ENCODE measurements at regions not wholly inside any gene's neighbourhood (a gene's known extent, or its start where the extent isn't known, plus 50 kb on each side); places are given as distances from the start of the nearest gene placed in this dataset.

DNA sequence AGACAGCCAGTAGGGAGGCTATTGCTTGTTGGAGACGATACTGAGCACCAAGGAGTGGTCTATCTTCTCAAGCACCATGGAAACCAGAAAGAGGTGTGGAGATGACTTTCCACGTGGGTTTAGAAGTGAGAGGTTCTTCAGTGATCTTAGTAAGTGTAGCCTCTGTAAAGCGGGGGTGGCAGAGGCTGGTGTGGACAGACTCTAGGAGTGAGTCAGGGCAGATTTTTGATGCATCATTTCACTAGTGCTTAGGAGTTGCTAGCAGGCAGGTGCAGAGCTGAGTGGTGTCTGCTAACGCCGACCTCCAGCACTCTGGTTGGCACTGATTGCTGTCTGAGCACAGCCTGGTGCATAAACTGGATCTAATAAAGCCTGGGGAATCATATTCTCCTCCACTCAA is 78.4 kb upstream of the ADO start:
- peaks cover 0 to 3% (median 2%) of the 10 kb centered on the region in 3 donors for H3K27me3 ChIP-seq (ENCODE audit: control insufficient read depth in 3 of 3, insufficient read depth in 3 of 3, low read length in 3 of 3)
- H3K27ac ChIP-seq (ENCODE audit: low read depth, low read length) = no peak overlapping the region
- no peak overlapping the region for H3K9ac ChIP-seq (ENCODE audit: low read depth in 1 of 3, low read length in 3 of 3)
- no peak overlapping the region for H3K4me3 ChIP-seq (ENCODE audit: low read length in 3 of 3)
- no peaks in the 10 kb centered on the region for H3K9me3 ChIP-seq (ENCODE audit: control insufficient read depth in 3 of 3, low read length in 3 of 3)
- no peaks in the 10 kb centered on the region for H3K36me3 ChIP-seq (ENCODE audit: control insufficient read depth in 3 of 3, insufficient read depth in 3 of 3, low read length in 3 of 3)
- peaks cover 0 to 2% (median 0%) of the 10 kb centered on the region in 3 donors for H3K4me1 ChIP-seq (ENCODE audit: control insufficient read depth in 3 of 3, insufficient read depth in 3 of 3, low read length in 3 of 3)

DNA sequence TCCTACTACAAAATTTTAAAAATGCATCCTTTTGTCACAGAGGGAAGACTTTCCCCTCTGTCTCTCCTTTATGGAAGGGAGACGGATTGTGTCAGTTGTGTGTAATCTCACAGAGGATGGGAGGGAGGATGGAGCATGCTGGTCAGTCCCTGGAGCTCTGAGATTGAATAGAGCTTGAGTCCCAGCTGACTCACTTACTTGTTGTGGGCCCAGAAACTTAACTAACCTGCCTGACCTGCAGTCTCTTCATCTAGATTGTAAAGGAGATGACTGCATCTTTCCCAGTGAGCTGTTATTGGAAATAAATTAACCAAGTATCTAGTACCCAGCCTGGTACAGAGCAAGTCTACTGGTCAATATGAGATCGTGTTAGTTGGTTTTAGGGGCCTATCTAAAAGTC is 77.9 kb upstream of the ADO start:
- Histone ChIP-seq H3K9ac (ENCODE audit: low read depth in 1 of 3, low read length in 3 of 3) (no peak overlapping the region), H3K4me3 (ENCODE audit: low read length in 3 of 3) (no peak overlapping the region), H3K36me3 (ENCODE audit: control insufficient read depth in 3 of 3, insufficient read depth in 3 of 3, low read length in 3 of 3) (no peaks in the 10 kb centered on the region), H3K4me1 (ENCODE audit: control insufficient read depth in 3 of 3, insufficient read depth in 3 of 3, low read length in 3 of 3) (peaks cover 0 to 2% (median 0%) of the 10 kb centered on the region in 3 donors), H3K9me3 (ENCODE audit: control insufficient read depth in 3 of 3, low read length in 3 of 3) (no peaks in the 10 kb centered on the region), H3K27ac (ENCODE audit: low read depth, low read length) (no peak overlapping the region), H3K27me3 (ENCODE audit: control insufficient read depth in 3 of 3, insufficient read depth in 3 of 3, low read length in 3 of 3) (peaks cover 0 to 3% (median 2%) of the 10 kb centered on the region in 3 donors)

DNA sequence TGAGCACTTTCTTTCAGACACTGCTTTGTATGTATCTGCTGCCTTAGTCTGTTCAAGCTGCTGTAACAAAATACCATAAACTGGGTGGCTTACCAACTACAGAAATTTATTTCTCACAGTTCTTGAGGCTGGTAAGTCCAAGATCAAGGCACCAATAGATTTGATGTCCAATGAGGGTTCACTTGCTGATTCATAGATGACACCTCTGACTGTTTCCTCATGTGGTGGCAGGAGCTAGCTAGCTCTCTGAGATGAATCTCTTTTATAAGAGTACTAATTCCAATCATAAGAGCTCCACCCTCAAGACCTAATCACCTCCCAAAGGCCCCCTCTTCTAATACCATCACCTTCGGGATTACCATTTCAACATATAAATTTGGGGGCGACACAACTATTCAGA is 76.6 kb upstream of the ADO start:
- Histone ChIP-seq H3K27ac (ENCODE audit: low read depth, low read length) (no peak overlapping the region), H3K9me3 (ENCODE audit: control insufficient read depth in 3 of 3, low read length in 3 of 3) (no peaks in the 10 kb centered on the region), H3K4me1 (ENCODE audit: control insufficient read depth in 3 of 3, insufficient read depth in 3 of 3, low read length in 3 of 3) (peaks cover 0 to 2% (median 0%) of the 10 kb centered on the region in 3 donors), H3K36me3 (ENCODE audit: control insufficient read depth in 3 of 3, insufficient read depth in 3 of 3, low read length in 3 of 3) (no peaks in the 10 kb centered on the region), H3K27me3 (ENCODE audit: control insufficient read depth in 3 of 3, insufficient read depth in 3 of 3, low read length in 3 of 3) (peaks cover 0 to 3% (median 0%) of the 10 kb centered on the region in 3 donors), H3K4me3 (ENCODE audit: low read length in 3 of 3) (no peak overlapping the region), H3K9ac (ENCODE audit: low read depth in 1 of 3, low read length in 3 of 3) (no peak overlapping the region)

DNA sequence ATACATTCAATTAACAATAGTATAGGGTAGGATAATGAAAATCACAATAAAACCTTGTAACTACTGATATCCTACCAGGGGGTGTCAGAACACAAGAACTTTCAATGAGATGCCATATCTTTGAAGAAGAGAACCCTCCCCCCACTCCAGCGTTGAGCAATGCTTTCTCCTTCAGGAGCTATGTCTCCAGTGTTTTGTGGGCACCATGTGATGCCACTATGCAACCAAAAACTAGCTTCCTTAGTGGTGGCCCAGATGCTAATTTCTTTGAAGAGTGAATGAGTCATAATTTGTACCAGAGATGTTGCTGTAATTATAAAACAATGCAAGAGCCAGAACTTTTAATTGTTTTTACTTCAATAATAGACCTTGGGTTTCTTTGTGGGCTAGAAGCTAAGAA is 76.0 kb upstream of the ADO start:
- H3K9ac ChIP-seq (ENCODE audit: low read depth in 1 of 3, low read length in 3 of 3) = no peak overlapping the region
- no peak overlapping the region for H3K4me3 ChIP-seq (ENCODE audit: low read length in 3 of 3)
- H3K27me3 ChIP-seq (ENCODE audit: control insufficient read depth in 3 of 3, insufficient read depth in 3 of 3, low read length in 3 of 3) = peaks cover 0 to 3% (median 0%) of the 10 kb centered on the region in 3 donors
- H3K27ac ChIP-seq (ENCODE audit: low read depth, low read length) = no peak overlapping the region
- H3K4me1 ChIP-seq (ENCODE audit: control insufficient read depth in 3 of 3, insufficient read depth in 3 of 3, low read length in 3 of 3) = peaks cover 0 to 2% (median 0%) of the 10 kb centered on the region in 3 donors
- no peaks in the 10 kb centered on the region for H3K36me3 ChIP-seq (ENCODE audit: control insufficient read depth in 3 of 3, insufficient read depth in 3 of 3, low read length in 3 of 3)
- no peaks in the 10 kb centered on the region for H3K9me3 ChIP-seq (ENCODE audit: control insufficient read depth in 3 of 3, low read length in 3 of 3)

DNA sequence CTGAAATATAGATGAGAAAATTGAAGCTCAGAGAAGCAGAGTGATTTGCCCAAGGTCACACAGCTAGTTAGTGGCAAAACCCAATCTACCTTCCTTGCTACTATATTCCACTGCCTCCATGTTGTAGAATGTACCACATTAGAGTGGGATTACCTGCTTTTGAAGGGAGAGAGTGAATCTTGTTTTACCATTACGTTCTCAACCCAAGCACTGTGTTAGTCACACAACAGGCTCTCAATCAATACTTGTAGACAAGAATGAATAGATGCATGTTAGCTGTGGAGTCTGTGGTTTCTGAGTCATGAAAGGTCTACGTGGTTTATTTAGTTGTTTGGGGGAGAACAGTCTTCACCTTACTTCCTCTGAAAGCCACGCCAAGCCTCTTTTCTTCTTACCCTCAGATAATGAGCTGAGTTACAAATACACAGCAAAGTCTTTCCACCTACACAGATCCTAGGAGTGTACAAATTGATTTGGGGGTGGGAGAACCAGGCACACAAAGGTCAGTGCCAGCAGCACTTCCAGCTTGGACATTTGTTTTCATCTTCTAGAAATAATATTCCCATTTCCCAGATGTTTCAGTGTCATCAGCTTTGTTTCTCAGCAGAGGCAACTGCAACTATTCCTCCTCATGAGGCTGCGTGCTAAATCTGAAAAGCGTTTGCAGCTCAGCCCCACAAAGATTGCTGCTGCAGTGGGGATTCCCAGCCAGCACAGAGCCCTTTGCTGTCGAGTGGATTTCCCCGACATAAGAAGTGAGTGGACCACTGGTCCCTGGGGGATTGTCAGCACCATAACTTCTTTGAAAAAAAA is 71.5 kb upstream of the ADO start:
- Histone ChIP-seq H3K9me3 (ENCODE audit: control insufficient read depth in 3 of 3, low read length in 3 of 3) (no peaks in the 10 kb centered on the region), H3K9ac (ENCODE audit: low read depth in 1 of 3, low read length in 3 of 3) (no peak overlapping the region), H3K36me3 (ENCODE audit: control insufficient read depth in 3 of 3, insufficient read depth in 3 of 3, low read length in 3 of 3) (no peaks in the 10 kb centered on the region), H3K27me3 (ENCODE audit: control insufficient read depth in 3 of 3, insufficient read depth in 3 of 3, low read length in 3 of 3) (no peaks in the 10 kb centered on the region), H3K27ac (ENCODE audit: low read depth, low read length) (no peak overlapping the region), H3K4me1 (ENCODE audit: control insufficient read depth in 3 of 3, insufficient read depth in 3 of 3, low read length in 3 of 3) (no peaks in the 10 kb centered on the region), H3K4me3 (ENCODE audit: low read length in 3 of 3) (no peak overlapping the region)

DNA sequence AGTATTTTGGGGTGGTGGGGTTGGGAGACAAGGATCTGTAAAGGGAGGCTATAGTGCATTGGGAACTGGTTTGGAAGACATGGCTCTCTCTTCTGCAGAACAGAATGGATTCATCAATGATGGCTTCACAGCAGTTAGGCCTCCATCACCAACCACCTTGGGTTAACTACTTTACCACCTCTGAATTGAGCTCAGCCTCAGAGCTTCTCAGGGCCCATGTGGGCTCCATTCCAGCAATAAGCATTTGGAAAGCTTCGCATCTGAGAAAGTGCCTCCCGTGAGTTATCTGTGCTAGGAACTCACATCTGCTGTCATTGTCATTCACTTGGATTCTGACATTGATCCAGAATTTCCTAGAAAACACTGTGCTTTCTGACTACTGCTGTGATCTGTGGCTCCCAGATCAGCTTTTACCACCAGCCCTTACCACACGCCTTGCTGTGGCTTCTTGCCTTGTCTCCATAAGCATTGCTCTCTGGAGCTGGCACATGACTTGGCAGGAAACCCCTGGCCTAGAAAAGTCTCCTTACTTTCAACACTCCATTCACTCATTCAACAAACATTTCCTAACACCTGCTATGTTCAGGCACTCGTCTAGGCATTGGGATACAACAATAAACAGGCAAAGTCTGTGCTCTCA is 70.7 kb upstream of the ADO start:
- H3K36me3 ChIP-seq (ENCODE audit: control insufficient read depth in 3 of 3, insufficient read depth in 3 of 3, low read length in 3 of 3) = no peaks in the 10 kb centered on the region
- H3K27ac ChIP-seq (ENCODE audit: low read depth, low read length) = no peak overlapping the region
- H3K4me1 ChIP-seq (ENCODE audit: control insufficient read depth in 3 of 3, insufficient read depth in 3 of 3, low read length in 3 of 3) = no peaks in the 10 kb centered on the region
- H3K27me3 ChIP-seq (ENCODE audit: control insufficient read depth in 3 of 3, insufficient read depth in 3 of 3, low read length in 3 of 3) = no peaks in the 10 kb centered on the region
- H3K9ac ChIP-seq (ENCODE audit: low read depth in 1 of 3, low read length in 3 of 3) = no peak overlapping the region
- no peak overlapping the region for H3K4me3 ChIP-seq (ENCODE audit: low read length in 3 of 3)
- no peaks in the 10 kb centered on the region for H3K9me3 ChIP-seq (ENCODE audit: control insufficient read depth in 3 of 3, low read length in 3 of 3)

DNA sequence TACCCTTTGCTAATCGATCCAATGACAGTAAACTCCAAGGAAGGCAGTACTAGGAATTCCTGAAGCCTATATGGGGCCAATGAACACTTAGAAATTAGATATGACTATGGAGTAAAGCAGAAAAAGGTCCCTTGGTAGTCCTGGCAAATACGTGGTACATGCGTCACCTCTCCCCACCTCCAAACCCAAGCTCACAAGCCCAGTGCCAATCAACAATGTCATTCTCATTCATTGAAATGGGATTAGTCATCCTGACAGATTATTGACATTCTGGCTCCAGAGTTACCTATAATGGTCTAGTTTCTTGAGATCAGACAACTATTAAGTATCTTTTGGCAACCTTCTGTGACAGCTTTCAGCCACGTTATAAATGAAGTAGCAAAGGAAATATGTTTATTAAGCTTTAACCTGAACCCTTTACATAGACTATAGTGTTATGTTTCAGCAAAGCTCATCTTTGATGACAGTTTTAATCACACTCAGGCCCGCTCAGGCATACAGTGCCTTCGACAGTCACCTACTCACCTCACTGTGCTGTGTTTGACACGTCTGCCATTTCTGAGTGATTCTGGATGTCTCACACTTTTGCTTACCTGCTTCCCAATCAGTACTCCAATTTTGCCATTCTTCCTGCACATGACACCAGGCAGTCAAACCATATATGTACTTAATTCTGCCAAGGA is 69.6 kb upstream of the ADO start:
- no peaks in the 10 kb centered on the region for H3K9me3 ChIP-seq (ENCODE audit: control insufficient read depth in 3 of 3, low read length in 3 of 3)
- H3K4me3 ChIP-seq (ENCODE audit: low read length in 3 of 3) = no peak overlapping the region
- no peaks in the 10 kb centered on the region for H3K27me3 ChIP-seq (ENCODE audit: control insufficient read depth in 3 of 3, insufficient read depth in 3 of 3, low read length in 3 of 3)
- no peaks in the 10 kb centered on the region for H3K4me1 ChIP-seq (ENCODE audit: control insufficient read depth in 3 of 3, insufficient read depth in 3 of 3, low read length in 3 of 3)
- no peak overlapping the region for H3K27ac ChIP-seq (ENCODE audit: low read depth, low read length)
- H3K36me3 ChIP-seq (ENCODE audit: control insufficient read depth in 3 of 3, insufficient read depth in 3 of 3, low read length in 3 of 3) = no peaks in the 10 kb centered on the region
- H3K9ac ChIP-seq (ENCODE audit: low read depth in 1 of 3, low read length in 3 of 3) = no peak overlapping the region

DNA sequence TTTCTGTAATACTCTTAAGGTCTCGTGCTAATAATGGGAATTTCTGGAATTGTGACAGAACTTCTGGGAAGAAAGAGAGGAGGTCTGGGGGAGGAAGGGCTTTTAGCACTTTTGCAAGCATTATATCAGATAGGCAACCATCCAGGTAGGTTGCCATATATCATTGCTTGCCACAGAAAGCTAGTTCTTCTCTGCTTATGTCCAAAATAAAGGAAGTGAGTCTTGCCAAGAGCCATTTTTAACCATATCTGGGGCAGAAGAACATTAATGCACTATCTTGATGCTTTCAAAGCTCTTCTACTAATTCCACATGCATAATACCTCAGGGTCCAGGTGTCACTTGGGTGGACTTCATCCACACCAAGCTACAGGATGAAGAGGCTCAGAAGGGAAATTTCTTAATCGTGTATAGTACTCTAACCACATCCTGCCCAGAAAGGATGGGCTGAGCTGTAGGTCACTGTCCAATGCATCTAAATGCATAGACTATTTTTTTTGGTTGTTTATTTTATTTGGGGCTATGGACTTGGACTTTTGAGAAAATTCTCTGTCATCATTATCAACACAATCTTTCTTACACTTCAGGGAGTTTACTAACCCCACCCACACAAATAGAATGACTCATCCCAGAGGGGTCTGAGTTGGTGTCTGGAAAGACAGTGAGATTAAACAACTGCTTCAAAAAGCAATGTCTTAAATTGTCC is 68.9 kb upstream of the ADO start:
- no peak overlapping the region for H3K9ac ChIP-seq (ENCODE audit: low read depth in 1 of 3, low read length in 3 of 3)
- H3K27ac ChIP-seq (ENCODE audit: low read depth, low read length) = no peak overlapping the region
- H3K4me3 ChIP-seq (ENCODE audit: low read length in 3 of 3) = no peak overlapping the region
- H3K4me1 ChIP-seq (ENCODE audit: control insufficient read depth in 3 of 3, insufficient read depth in 3 of 3, low read length in 3 of 3) = no peaks in the 10 kb centered on the region
- no peaks in the 10 kb centered on the region for H3K27me3 ChIP-seq (ENCODE audit: control insufficient read depth in 3 of 3, insufficient read depth in 3 of 3, low read length in 3 of 3)
- H3K9me3 ChIP-seq (ENCODE audit: control insufficient read depth in 3 of 3, low read length in 3 of 3) = no peaks in the 10 kb centered on the region
- H3K36me3 ChIP-seq (ENCODE audit: control insufficient read depth in 3 of 3, insufficient read depth in 3 of 3, low read length in 3 of 3) = no peaks in the 10 kb centered on the region

DNA sequence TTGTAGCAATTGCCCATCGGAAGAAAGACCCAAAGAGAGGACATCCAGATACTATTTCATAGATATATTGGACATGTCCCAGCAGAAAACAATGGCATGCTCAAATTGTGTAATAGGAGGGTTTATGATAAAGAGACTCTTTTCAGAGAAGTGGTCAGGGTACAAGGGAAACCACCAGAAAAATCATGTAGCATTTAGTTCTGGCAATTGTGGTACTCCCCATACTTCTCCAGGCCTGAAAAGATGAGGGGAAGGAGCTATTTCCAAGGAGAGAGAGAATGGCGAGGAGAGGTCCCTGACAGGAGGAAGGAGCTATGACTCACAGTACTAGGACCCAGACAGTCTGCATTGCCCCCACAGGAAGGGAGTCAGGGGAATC is 68.4 kb upstream of the ADO start:
- Histone ChIP-seq H3K9ac (ENCODE audit: low read depth in 1 of 3, low read length in 3 of 3) (no peak overlapping the region), H3K9me3 (ENCODE audit: control insufficient read depth in 3 of 3, low read length in 3 of 3) (no peaks in the 10 kb centered on the region), H3K36me3 (ENCODE audit: control insufficient read depth in 3 of 3, insufficient read depth in 3 of 3, low read length in 3 of 3) (no peaks in the 10 kb centered on the region), H3K4me1 (ENCODE audit: control insufficient read depth in 3 of 3, insufficient read depth in 3 of 3, low read length in 3 of 3) (no peaks in the 10 kb centered on the region), H3K27me3 (ENCODE audit: control insufficient read depth in 3 of 3, insufficient read depth in 3 of 3, low read length in 3 of 3) (no peaks in the 10 kb centered on the region), H3K27ac (ENCODE audit: low read depth, low read length) (no peak overlapping the region), H3K4me3 (ENCODE audit: low read length in 3 of 3) (no peak overlapping the region)

Data from skeletal muscle tissue (tissue), 3 donors.